PFSK-1 (cell line): ENCODE measurements at regions not wholly inside any gene's neighbourhood (a gene's known extent, or its start where the extent isn't known, plus 50 kb on each side); places are given as distances from the start of the nearest gene placed in this dataset.

Source experiments
- FOXP2 ChIP-seq: optimal IDR thresholded peaks from 2 replicates; pipeline ENCODE3; 2011; ENCODE audit warnings: borderline replicate concordance, control low read depth, inconsistent platforms; ENCODE audit not compliant: insufficient read depth; ENCODE audit errors: extremely low read length, extremely low read depth
- POLR2AphosphoS5 ChIP-seq: IDR thresholded peaks from 2 replicates; pipeline ENCODE4 v1.6.1; 2012; ENCODE audit warnings: low read depth, mild to moderate bottlenecking, control low read depth, low read length, moderate library complexity
- SIN3A ChIP-seq: IDR thresholded peaks from 2 replicates; pipeline ENCODE4 v1.6.1; 2012; ENCODE audit warnings: mild to moderate bottlenecking, low read length, moderate library complexity, borderline replicate concordance; ENCODE audit not compliant: insufficient read depth
- TAF1 ChIP-seq: IDR thresholded peaks from 2 replicates; pipeline ENCODE4 v1.6.1; 2012; ENCODE audit warnings: low read length, control low read depth, borderline replicate concordance; ENCODE audit not compliant: insufficient read depth
- TF ChIP-seq, protein P1 (sequence below), 2 experiments: IDR thresholded peaks; 2 replicates each; pipeline versions ENCODE4 v1.6.1 to v1.8.0; 2011 to 2012; ENCODE audit warnings: low read depth in 2 of 2, low read length in 2 of 2, control low read depth in 1 of 2, inconsistent platforms in 1 of 2, mild to moderate bottlenecking in 1 of 2, moderate library complexity in 1 of 2; ENCODE audit not compliant: insufficient read depth in 1 of 2

DNA sequence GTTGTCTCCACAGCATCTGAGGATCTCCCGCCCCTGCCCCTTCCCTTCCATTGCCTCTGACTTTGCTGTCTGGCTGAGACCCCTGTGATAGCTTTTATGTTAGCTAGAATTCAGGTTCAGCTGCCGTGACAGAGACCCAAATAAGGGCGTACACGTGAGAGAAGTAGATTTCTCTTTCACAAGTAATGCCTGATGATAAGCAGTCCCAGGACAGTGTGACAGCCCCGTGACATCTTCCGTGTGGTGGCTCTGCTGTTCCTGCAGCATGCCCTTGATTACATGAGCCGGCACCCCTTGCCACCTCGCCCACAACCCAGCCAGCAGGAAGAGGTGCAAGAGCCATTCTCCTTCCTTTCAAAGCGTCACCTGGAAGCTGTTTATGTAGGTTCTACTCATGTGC lies 130.9 kb upstream of the PODXL start:
- TF ChIP-seq FOXP2: no peak
- TF ChIP-seq, protein P1, sequence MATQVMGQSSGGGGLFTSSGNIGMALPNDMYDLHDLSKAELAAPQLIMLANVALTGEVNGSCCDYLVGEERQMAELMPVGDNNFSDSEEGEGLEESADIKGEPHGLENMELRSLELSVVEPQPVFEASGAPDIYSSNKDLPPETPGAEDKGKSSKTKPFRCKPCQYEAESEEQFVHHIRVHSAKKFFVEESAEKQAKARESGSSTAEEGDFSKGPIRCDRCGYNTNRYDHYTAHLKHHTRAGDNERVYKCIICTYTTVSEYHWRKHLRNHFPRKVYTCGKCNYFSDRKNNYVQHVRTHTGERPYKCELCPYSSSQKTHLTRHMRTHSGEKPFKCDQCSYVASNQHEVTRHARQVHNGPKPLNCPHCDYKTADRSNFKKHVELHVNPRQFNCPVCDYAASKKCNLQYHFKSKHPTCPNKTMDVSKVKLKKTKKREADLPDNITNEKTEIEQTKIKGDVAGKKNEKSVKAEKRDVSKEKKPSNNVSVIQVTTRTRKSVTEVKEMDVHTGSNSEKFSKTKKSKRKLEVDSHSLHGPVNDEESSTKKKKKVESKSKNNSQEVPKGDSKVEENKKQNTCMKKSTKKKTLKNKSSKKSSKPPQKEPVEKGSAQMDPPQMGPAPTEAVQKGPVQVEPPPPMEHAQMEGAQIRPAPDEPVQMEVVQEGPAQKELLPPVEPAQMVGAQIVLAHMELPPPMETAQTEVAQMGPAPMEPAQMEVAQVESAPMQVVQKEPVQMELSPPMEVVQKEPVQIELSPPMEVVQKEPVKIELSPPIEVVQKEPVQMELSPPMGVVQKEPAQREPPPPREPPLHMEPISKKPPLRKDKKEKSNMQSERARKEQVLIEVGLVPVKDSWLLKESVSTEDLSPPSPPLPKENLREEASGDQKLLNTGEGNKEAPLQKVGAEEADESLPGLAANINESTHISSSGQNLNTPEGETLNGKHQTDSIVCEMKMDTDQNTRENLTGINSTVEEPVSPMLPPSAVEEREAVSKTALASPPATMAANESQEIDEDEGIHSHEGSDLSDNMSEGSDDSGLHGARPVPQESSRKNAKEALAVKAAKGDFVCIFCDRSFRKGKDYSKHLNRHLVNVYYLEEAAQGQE (IDR thresholded peaks at IDR 0.05; ENCODE audit: insufficient read depth in 1 of 2, low read depth in 2 of 2, low read length in 2 of 2): no peak
- TF ChIP-seq SIN3A: no peak
- no peak for TF ChIP-seq POLR2AphosphoS5

DNA sequence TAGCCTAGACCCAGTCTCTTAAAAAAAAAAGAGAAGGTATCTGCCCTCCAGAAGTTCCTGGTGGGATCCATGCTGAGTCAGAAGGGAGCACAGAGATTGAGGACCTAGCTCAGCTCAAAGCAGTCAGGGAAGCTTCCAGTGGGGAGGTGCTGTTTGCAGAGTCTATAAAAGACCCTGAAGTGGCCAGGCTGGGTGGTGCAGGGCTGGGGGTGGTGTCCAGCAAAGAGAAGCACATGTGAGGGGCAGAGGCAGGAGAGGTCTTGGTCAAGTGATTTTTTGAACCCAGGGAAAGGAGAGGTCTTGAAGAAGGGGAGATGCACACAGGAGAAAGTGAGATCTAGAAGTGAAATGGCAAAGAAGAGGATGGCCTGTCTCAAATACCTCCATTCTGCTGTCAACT lies 130.4 kb upstream of the PODXL start:
- TF ChIP-seq, protein P1 (IDR thresholded peaks at IDR 0.05; ENCODE audit: insufficient read depth in 1 of 2, low read depth in 2 of 2, low read length in 2 of 2): no peak
- no peak for TF ChIP-seq TAF1
- no peak for TF ChIP-seq FOXP2

DNA sequence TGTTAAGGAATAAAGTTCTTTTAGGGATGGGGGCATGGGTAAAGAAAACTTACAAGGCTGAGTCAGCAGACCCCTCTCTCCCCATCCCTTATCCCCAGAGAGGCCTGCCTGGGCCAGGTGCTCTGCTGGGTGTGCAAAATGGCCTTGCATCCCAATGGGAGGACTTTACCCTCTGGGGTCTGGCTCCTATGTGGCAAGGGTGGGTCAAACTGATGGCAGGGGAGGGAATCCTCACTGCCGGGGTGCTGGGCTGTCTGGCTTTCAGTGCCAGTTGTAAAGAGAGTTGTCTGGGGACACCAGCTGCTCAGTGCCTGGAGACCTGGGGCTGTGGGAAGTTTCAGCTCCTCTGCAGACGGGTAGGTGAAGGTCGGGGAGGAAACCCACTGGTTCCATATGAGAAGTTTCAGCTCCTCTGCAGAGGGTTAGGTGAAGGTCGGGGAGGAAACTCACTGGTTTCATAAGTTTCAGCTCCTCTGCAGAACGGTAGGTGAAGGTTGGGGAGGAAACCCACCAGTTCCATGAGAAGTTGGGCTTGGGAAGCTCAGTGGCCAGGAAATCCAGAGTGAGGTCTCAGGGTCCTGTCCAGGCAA lies 127.2 kb upstream of the PODXL start:
- TF ChIP-seq TAF1: no peak
- TF ChIP-seq POLR2AphosphoS5: no peak
- TF ChIP-seq, protein P1 (IDR thresholded peaks at IDR 0.05; ENCODE audit: insufficient read depth in 1 of 2, low read depth in 2 of 2, low read length in 2 of 2): no peak
- TF ChIP-seq SIN3A: no peak
- TF ChIP-seq FOXP2: no peak

DNA sequence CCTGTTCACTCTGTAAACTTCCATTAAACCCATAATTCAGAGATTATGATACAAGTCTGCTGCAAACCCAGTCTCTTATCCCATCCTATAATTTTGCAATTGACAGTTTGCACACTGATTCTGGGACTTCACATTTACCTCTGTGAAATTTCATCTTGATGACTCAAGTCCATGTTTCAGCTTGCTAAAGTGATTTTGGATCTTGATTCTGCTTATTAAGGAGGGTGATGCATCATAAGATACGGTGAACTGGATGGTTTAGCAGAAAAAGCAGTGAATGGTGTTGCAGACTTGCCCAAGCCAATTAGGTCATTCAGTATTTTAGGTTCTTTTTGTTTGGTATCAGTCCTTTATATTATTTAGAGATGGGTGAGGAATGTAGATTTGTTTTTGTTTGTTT lies 125.5 kb upstream of the PODXL start:
- TF ChIP-seq TAF1: no peak
- TF ChIP-seq SIN3A: no peak
- no peak for TF ChIP-seq POLR2AphosphoS5
- no peak for TF ChIP-seq FOXP2
- TF ChIP-seq, protein P1 (IDR thresholded peaks at IDR 0.05; ENCODE audit: insufficient read depth in 1 of 2, low read depth in 2 of 2, low read length in 2 of 2): no peak

DNA sequence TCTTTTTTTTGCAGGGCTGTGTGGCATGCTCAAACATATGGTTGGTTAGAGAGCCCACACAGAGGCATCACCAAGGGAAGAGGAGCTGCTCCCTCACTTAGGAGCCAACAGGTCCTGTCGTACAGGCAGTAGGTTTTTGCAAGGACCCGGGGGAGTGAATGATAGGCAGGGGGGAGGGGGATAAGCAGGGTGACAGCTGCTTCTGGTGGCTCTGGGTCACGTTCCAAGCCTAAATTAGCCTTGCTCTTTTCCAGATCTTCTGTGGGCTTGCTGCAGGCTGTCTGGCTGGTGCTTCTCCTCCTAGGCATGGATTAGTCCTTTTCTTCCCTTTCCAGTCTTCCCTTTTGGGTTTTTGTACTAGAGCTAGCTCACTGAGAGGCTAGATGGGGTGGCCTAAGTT lies 117.7 kb upstream of the PODXL start:
- TF ChIP-seq, protein P1 (IDR thresholded peaks at IDR 0.05; ENCODE audit: insufficient read depth in 1 of 2, low read depth in 2 of 2, low read length in 2 of 2): no peak
